NB4 (cell line): ENCODE measurements at regions not wholly inside any gene's neighbourhood (a gene's known extent, or its start where the extent isn't known, plus 50 kb on each side); places are given as distances from the start of the nearest gene placed in this dataset.

ENCODE experiments used
- CTCF ChIP-seq: IDR thresholded peaks from one replicate; pipeline ENCODE4 v1.5.1; 2012; ENCODE audit warnings: low read depth, low read length
- MYC ChIP-seq: IDR thresholded peaks from 2 replicates; pipeline ENCODE4 v1.6.1; 2011; ENCODE audit warnings: low read depth, low read length
- POLR2A ChIP-seq: IDR thresholded peaks from 2 replicates; pipeline ENCODE4 v1.6.1; 2011; ENCODE audit warnings: mild to moderate bottlenecking; ENCODE audit not compliant: insufficient read length; ENCODE audit errors: extremely low read depth
- TF ChIP-seq, protein P1 (sequence below): IDR thresholded peaks from 2 replicates; pipeline ENCODE4 v1.6.1; 2011; ENCODE audit warnings: low read depth, low read length

- no peak for TF ChIP-seq CTCF
- TF ChIP-seq POLR2A: no peak
- TF ChIP-seq, protein P1, sequence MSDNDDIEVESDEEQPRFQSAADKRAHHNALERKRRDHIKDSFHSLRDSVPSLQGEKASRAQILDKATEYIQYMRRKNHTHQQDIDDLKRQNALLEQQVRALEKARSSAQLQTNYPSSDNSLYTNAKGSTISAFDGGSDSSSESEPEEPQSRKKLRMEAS: no peak
- no peak for TF ChIP-seq MYC
Measured at GRCh38 chr1:204803607-204804006, 67.1 kb upstream of the NFASC start.
